Endodermal cell (in vitro differentiated cells): ENCODE measurements at regions not wholly inside any gene's neighbourhood (a gene's known extent, or its start where the extent isn't known, plus 50 kb on each side); places are given as distances from the start of the nearest gene placed in this dataset.

Source experiments
- DNase-seq: peaks from one replicate; pipeline ENCODE4 v3.0.0-alpha.2; 2017
- H3K27ac ChIP-seq: 2 replicates; pipeline ENCODE4 v1.5.1; 2013; ENCODE audit warnings: mild to moderate bottlenecking, low read depth, low read length, moderate library complexity
- H3K27me3 ChIP-seq: 2 replicates; pipeline ENCODE4 v1.6.1; 2013; ENCODE audit warnings: mild to moderate bottlenecking, low read length, moderate library complexity; ENCODE audit not compliant: insufficient read depth, control insufficient read depth, poor library complexity, severe bottlenecking
- H3K36me3 ChIP-seq: 2 replicates; pipeline ENCODE4 v1.7.0; 2013; ENCODE audit warnings: mild to moderate bottlenecking, low read length, moderate library complexity; ENCODE audit not compliant: control insufficient read depth, insufficient read depth
- H3K4me1 ChIP-seq: one replicate; pipeline ENCODE4 v1.7.0; 2013; ENCODE audit warnings: low read length; ENCODE audit not compliant: control insufficient read depth, insufficient read depth
- H3K4me3 ChIP-seq: 2 replicates; pipeline ENCODE4 v1.5.1; 2013; ENCODE audit warnings: mild to moderate bottlenecking, low read length, moderate library complexity
- H3K9ac ChIP-seq: 2 replicates; pipeline ENCODE4 v1.6.1; 2013; ENCODE audit warnings: mild to moderate bottlenecking, low read length, moderate library complexity; ENCODE audit not compliant: poor library complexity, severe bottlenecking; ENCODE audit errors: extremely low read depth
- H3K9me3 ChIP-seq: 2 replicates; pipeline ENCODE4 v1.6.1; 2013; ENCODE audit warnings: mild to moderate bottlenecking, low read length, moderate library complexity; ENCODE audit not compliant: control insufficient read depth
- H3K27ac Mint-ChIP-seq: 2 replicates; pipeline ENCODE4 v1.8.0; 2020; ENCODE audit warnings: mixed read lengths
- H3K27me3 Mint-ChIP-seq: 2 replicates; pipeline ENCODE4 v1.8.0; 2021; ENCODE audit warnings: mild to moderate bottlenecking, mixed read lengths; ENCODE audit not compliant: insufficient read depth
- H3K36me3 Mint-ChIP-seq: 2 replicates; pipeline ENCODE4 v1.8.0; 2020; ENCODE audit warnings: low read depth, mixed read lengths
- H3K4me1 Mint-ChIP-seq: 2 replicates; pipeline ENCODE4 v1.8.0; 2020; ENCODE audit warnings: mixed read lengths
- H3K4me3 Mint-ChIP-seq: 2 replicates; pipeline ENCODE4 v1.8.0; 2020; ENCODE audit warnings: mild to moderate bottlenecking, moderate library complexity, mixed read lengths
- H3K9me3 Mint-ChIP-seq: 2 replicates; pipeline ENCODE4 v1.8.0; 2020; ENCODE audit warnings: mild to moderate bottlenecking, mixed read lengths
- WGBS, 2 experiments: methylation state at CpG; one replicate each; pipeline versions ENCODE4 v1.1.5 to v1.1.7; 2013; ENCODE audit warnings: missing lambda C conversion rate in 2 of 2, mixed read lengths in 1 of 2; ENCODE audit not compliant: insufficient coverage in 1 of 2, insufficient read length in 1 of 2; 5-methylcytosine and 5-hydroxymethylcytosine counted together
- TF ChIP-seq, protein P1 (sequence below): fragments of 200-600 bp; sonication (generic); conservative IDR thresholded peaks from 2 replicates; pipeline ENCODE4 v1.5.0; 2021; ENCODE audit warnings: antibody characterized with exemption, mild to moderate bottlenecking

DNA sequence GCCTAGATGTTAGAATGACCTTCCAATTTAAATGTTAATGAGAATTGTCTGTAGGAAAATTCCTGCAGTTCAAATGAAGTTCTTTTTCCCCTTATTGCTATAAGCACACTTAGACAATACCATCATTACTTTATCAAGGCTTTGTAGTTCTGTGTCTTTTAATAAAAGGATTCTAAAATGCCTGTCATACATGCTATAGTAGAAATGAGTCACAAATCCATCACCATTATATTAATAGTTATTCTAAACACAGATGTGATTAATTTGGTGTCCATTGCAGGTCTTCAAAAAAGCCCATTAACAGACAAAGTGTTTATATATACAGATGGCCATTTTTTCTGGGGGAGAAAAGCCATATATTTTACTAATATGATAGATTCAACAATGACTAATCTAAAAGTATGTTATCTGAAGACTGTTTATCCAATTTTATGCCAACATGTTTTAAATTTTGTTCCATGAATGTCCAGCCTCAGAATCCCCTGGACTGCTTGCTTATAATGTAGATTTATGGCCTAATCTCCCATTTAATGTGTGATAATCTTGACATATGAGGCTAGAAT lies 1678.3 kb upstream of the PCDH20 start:
- no peak for DNase-seq
- Histone ChIP-seq H3K9me3 (no peaks in the 10 kb centered on the region), H3K9ac (no peak overlapping the region), H3K36me3 (no peaks in the 10 kb centered on the region), H3K27me3 (no peaks in the 10 kb centered on the region), H3K4me3 (no peak overlapping the region), H3K4me1 (no peaks in the 10 kb centered on the region), H3K27ac (no peak overlapping the region)
- no peaks in the 10 kb centered on the region for H3K9me3 Mint-ChIP-seq
- TF ChIP-seq, protein P1, sequence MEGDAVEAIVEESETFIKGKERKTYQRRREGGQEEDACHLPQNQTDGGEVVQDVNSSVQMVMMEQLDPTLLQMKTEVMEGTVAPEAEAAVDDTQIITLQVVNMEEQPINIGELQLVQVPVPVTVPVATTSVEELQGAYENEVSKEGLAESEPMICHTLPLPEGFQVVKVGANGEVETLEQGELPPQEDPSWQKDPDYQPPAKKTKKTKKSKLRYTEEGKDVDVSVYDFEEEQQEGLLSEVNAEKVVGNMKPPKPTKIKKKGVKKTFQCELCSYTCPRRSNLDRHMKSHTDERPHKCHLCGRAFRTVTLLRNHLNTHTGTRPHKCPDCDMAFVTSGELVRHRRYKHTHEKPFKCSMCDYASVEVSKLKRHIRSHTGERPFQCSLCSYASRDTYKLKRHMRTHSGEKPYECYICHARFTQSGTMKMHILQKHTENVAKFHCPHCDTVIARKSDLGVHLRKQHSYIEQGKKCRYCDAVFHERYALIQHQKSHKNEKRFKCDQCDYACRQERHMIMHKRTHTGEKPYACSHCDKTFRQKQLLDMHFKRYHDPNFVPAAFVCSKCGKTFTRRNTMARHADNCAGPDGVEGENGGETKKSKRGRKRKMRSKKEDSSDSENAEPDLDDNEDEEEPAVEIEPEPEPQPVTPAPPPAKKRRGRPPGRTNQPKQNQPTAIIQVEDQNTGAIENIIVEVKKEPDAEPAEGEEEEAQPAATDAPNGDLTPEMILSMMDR, result no peak
- H3K4me1 Mint-ChIP-seq, result no peaks in the 10 kb centered on the region
- no peaks in the 10 kb centered on the region for H3K27me3 Mint-ChIP-seq
- H3K27ac Mint-ChIP-seq, result no peak overlapping the region
- H3K36me3 Mint-ChIP-seq, result no peaks in the 10 kb centered on the region
- no peak overlapping the region for H3K4me3 Mint-ChIP-seq

DNA sequence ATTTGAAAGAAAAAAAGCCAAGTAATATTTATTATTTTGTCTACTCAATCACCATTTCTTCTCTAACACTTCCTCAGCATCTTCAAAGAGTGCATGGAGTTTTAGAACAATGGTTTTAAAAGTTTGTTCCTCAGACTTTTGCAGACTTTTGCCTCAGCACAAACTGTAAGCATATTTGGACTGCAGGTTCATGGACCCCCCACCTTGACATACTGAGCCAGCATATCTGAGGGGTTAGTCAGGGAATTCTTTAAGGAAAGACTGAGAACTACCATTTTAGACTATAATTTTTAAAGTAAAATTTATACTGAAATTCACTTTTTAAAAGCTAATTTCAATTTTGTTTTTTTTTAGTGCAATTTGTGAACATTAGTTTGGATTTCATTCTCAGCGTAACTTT lies 1676.8 kb upstream of the PCDH20 start:
- no peaks in the 10 kb centered on the region for H3K36me3 ChIP-seq
- WGBS, 2 experiments, result no CpG with 5 or more reads among the region's 1 CpG
- TF ChIP-seq, protein P1, result no peak
- H3K9me3 Mint-ChIP-seq, result no peaks in the 10 kb centered on the region
- H3K9ac ChIP-seq, result no peak overlapping the region
- no peak overlapping the region for H3K27ac ChIP-seq
- DNase-seq, result no peak
- no peaks in the 10 kb centered on the region for H3K4me1 ChIP-seq
- H3K27me3 ChIP-seq, result no peaks in the 10 kb centered on the region
- H3K36me3 Mint-ChIP-seq, result no peaks in the 10 kb centered on the region
- no peaks in the 10 kb centered on the region for H3K9me3 ChIP-seq
- no peak overlapping the region for H3K4me3 Mint-ChIP-seq
- H3K27ac Mint-ChIP-seq, result no peak overlapping the region
- H3K4me3 ChIP-seq, result no peak overlapping the region
- no peaks in the 10 kb centered on the region for H3K27me3 Mint-ChIP-seq
- no peaks in the 10 kb centered on the region for H3K4me1 Mint-ChIP-seq

DNA sequence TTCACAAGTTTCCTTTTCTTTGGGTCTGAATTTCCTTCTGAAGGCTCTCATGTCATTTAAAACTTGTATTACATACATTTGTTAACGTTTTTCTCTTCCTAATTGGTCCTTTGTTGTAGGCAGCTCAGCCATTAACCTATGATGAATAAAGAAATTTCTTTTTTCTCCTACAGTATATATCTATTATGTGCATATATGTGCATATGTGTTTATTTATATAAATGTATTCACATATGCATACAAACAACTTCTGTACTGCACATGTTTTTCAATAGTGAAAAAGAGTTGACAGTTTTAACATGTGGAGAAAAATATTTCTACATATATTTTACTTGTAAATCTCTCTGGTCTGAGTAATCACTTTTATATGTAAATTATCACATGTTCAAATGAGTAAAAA lies 1674.9 kb upstream of the PCDH20 start:
- no peaks in the 10 kb centered on the region for H3K27me3 Mint-ChIP-seq
- no peak overlapping the region for H3K4me3 Mint-ChIP-seq
- Histone ChIP-seq H3K9ac (no peak overlapping the region), H3K4me1 (no peaks in the 10 kb centered on the region), H3K36me3 (no peaks in the 10 kb centered on the region), H3K27me3 (no peaks in the 10 kb centered on the region), H3K27ac (no peak overlapping the region), H3K9me3 (no peaks in the 10 kb centered on the region), H3K4me3 (no peak overlapping the region)
- no peaks in the 10 kb centered on the region for H3K36me3 Mint-ChIP-seq
- H3K4me1 Mint-ChIP-seq, result peaks cover 3% of the 10 kb centered on the region
- 88% methylated on average over 1 of the region's 1 CpG; no CpG with 5 or more reads in 1 of the 2 experiments for WGBS, 2 experiments
- H3K9me3 Mint-ChIP-seq, result no peaks in the 10 kb centered on the region
- no peak overlapping the region for H3K27ac Mint-ChIP-seq
- TF ChIP-seq, protein P1, result no peak
- no peak for DNase-seq
